NCI-H1930 (cell line): ENCODE measurements at regions not wholly inside any gene's neighbourhood (a gene's known extent, or its start where the extent isn't known, plus 50 kb on each side); places are given as distances from the start of the nearest gene placed in this dataset.
A peak's percentile ranks its signal among the peaks of the same experiment; 100 is the strongest.

Source experiments
- DNase-seq, 2 experiments: peaks; one replicate each; lab custom pipeline; 2025; lab: John Stamatoyannopoulos, UW

DNA sequence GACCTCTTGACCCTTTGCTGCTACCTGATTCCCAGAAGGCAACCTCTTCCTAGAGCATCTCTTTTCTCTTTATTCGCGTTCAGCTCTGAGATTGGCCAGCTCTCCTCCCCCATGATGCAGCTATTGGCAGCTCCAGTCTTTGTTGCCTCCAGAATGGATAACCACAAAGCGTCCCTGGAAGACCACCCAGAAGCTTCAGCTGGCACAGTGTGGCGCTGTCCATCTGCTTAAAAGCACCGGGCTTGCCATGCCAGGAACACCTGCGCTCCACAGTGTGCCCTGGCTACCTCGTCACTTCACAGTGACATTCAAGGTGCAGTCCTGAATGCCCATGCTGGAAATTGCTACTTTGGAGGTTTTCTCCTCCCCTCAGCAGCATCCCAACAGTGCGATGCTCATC, 353.9 kb downstream of the LMO4 start:
- no peak for DNase-seq

- no peak for DNase-seq
Measured at GRCh38 chr1:87683196-87683956, 354.7 kb downstream of the LMO4 start.

- DNase-seq: no peak
Measured at GRCh38 chr1:87684194-87684593, 355.5 kb downstream of the LMO4 start.

- DNase-seq: no peak
Measured at GRCh38 chr1:87684713-87685205, 356.1 kb downstream of the LMO4 start.

GRCh38 chr1:87685311-87686135, 356.8 kb downstream of the LMO4 start:
- DNase-seq: no peak

- no peak for DNase-seq
Measured at GRCh38 chr1:87686136-87686495, 357.4 kb downstream of the LMO4 start.

- DNase-seq: no peak
Measured at GRCh38 chr1:87686671-87687070, 358.0 kb downstream of the LMO4 start.

- peak in 1 of 2 experiments; percentile 19 for DNase-seq
Measured at GRCh38 chr1:87688136-87688535, 359.5 kb downstream of the LMO4 start.

GRCh38 chr1:87689487-87689886, 360.8 kb downstream of the LMO4 start:
- no peak for DNase-seq

GRCh38 chr1:87696483-87696882, 367.8 kb downstream of the LMO4 start:
- DNase-seq: no peak

DNA sequence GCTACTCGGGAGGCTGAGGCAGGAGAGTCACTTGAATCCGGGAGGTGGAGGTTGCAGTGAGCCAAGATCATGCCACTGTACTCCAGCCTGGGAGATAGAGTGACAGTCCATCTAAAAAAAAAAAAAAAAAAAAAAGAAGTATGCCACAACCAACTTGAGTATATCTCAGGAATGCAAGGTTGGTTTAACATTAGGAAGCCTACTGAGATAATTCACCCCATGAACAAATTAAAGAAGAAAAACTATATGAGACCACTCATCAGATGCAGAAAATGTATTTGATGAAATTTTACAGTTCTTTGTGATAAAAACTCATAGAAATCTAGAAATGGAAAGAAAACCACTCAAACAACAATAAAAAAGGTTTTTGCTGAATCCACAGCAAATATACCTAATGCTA, 373.8 kb downstream of the LMO4 start:
- DNase-seq: no peak

DNA sequence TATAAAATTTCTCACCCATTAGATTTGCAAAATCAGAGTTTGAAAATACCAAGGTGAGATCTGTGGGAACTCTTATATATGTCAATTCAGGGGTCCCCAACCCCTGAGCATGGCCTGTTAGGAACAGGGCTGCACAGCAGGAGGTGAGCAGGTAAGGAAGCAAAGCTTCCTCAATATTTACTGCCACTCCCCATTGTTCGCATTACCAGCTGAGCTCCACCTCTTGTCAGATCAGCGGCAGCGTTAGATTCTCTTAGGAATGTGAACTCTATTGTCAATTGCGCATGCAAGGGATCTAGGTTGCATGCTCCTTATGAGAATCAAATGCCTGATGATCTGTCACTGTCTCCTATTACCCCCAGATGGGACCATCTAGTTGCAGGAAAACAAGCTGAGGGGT, 376.6 kb downstream of the LMO4 start:
- no peak for DNase-seq

GRCh38 chr1:87706203-87706602, 377.5 kb downstream of the LMO4 start:
- no peak for DNase-seq

- no peak for DNase-seq
Measured at GRCh38 chr1:87706779-87707228, 378.1 kb downstream of the LMO4 start.

- no peak for DNase-seq
Measured at GRCh38 chr1:87707411-87707810, 378.7 kb downstream of the LMO4 start.

DNA sequence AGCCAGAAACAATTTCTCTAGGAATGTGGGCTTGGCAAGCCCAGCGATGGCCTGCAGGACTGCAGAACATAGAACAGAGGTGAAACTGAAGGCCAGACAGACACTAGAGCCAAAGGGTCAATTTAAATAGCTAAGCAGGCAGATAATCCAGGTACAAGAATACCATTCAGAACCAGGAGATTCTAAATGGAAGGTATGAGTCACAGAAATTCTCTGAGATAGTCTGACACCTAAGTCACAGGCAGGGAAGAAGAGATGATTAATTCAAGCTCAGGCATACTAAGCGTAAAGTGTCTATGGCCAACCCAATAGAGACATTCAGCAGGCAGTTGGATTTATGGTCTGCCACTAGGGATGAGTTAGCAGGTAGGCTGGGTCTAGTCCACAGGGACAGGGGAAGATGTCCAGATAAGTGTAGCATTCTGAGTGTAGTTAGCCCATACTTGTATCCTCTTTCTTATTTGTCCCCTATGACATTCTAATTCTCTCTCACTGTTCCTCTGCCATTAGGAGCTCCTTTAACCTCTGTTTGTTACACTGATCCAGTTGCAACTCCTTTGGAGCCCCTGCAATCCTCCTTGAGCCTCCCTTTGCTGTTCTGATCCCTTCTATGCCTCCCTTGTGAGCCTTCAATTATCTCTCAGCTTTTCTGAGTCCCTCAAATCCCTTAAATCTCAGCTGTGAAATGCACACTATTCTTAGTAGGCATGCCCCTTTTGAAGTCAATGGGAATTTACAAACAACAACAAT, 383.8 kb downstream of the LMO4 start:
- DNase-seq: no peak

GRCh38 chr1:87714278-87714677, 385.6 kb downstream of the LMO4 start:
- DNase-seq: no peak

GRCh38 chr1:87715052-87715451, 386.4 kb downstream of the LMO4 start:
- DNase-seq: no peak

GRCh38 chr1:87715471-87715870, 386.8 kb downstream of the LMO4 start:
- DNase-seq: no peak

DNA sequence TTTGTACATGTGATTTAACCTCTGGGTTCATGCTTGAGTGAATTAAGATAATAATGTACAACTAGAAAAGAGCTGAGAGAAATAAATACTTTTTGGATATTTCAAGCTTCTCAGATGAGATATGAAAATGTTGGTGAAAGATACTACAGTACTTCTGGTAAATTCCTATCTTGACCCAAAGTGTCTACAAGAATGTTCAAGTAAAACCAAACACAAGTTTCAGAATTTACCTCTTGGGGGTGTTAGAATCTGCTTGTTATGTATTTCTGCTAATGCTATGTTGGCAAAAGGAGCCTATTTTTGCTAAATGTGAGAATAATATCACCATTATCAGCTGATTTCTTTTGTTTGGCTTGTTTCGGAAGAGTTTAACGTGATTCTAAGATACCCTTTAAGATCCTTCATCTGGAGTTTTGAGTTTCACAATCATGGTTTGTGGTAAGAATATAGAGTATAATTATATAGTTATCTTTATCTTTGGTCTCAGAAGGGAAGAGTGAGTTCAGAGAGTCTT, 388.5 kb downstream of the LMO4 start:
- no peak for DNase-seq

DNA sequence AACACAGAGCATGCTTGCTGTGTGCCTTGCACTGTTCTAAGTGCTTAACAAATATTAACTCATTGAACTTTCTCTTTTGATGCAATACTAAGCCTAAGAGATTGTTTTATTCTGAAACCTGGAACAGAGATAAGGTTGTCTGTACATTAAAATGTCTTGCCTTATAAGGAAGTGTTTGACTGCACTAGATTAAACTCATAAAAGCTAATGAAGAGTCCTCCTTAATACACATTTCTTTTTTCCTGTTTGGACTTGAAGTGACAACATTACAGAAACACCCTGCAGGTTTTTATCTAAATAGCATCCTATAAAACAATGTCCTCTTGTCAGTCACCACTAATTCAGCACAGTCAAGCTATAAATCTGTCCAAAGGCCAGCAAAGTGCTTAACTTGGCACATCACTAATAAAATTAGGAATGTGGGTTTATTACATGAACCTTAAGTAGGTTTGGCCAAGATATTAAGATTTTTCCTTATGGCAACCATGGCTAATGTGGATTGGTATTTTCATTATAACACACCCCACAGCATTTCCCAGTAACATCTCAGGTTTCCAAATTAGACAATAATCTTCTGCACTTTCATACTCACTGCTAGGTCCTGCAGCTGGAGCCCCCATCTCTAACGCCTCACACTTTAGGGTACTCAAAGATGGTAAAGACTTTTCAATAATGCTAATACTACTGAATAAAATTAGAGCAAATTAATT, 389.7 kb downstream of the LMO4 start:
- DNase-seq: no peak

DNA sequence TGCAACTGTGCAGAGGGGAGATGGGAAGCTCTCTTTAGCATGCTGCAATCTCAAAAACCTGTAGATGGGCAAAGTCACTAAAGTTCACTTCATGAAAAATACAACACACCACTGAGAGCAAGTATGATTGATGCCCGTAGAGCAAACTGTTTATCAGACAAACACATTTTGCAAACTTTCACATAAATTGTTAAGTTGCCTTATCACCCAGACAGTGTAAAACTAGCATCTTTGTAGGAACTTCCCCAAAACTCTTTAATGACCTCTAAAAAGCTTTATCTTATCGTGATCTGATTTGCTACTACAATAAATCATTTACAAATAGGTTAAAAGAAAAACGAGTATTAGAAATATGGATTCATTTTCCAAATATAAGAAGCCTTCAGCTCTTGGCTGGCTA, 391.0 kb downstream of the LMO4 start:
- DNase-seq: no peak
